Endothelial cell of umbilical vein (primary cell): ENCODE measurements at regions not wholly inside any gene's neighbourhood (a gene's known extent, or its start where the extent isn't known, plus 50 kb on each side); places are given as distances from the start of the nearest gene placed in this dataset.

ENCODE experiments used
- BruUV-seq: library from RNA; stranded (reverse); fragments of 400-500 nt; replicated peaks from 2 replicates; lab custom pipeline; 2021; lab: Mats Ljungman, UMichigan
- CTCF ChIA-PET: fragments of 300-600, 350-600 bp; sonication (Branson Sonifier 250); formaldehyde crosslinking; loops from one replicate; lab custom pipeline; 2021; ENCODE audit warnings: antibody characterized with exemption, inconsistent platforms; lab: Charles Lee
- POLR2A ChIA-PET: fragments of 300-600, 350-600 bp; sonication (Branson Sonifier 250); formaldehyde crosslinking; loops from one replicate; lab custom pipeline; 2021; ENCODE audit warnings: antibody characterized with exemption, inconsistent platforms; lab: Charles Lee
- DNase-seq: peaks from one replicate; pipeline ENCODE4 v3.0.0-alpha.2; 2011; ENCODE audit warnings: low read depth, low spot score
- FAIRE-seq: peaks from 2 replicates; lab custom pipeline; 2011; peaks lifted over from hg19 to GRCh38; lab: Jason Lieb, UNC
- H2AFZ ChIP-seq: 2 replicates; pipeline ENCODE4 v1.6.0; 2012; ENCODE audit warnings: low read depth, low read length, control low read depth, inconsistent platforms
- H3K27ac ChIP-seq: 2 replicates; pipeline ENCODE4 v1.5.1; 2011; ENCODE audit warnings: low read depth, mild to moderate bottlenecking, control low read depth, low read length, moderate library complexity; ENCODE audit not compliant: insufficient read depth
- H3K27me3 ChIP-seq, 2 experiments: 2 replicates each; pipeline versions ENCODE4 v1.6.0 to v1.6.1; 2011; ENCODE audit warnings: low read length in 2 of 2, mixed read lengths in 1 of 2; ENCODE audit not compliant: control insufficient read depth in 2 of 2, insufficient read depth in 2 of 2
- H3K36me3 ChIP-seq, 2 experiments: 2 replicates in 1 of 2; 3 replicates in 1 of 2; pipeline ENCODE4 v1.5.1; 2011; ENCODE audit warnings: low read length in 2 of 2, mild to moderate bottlenecking in 1 of 2, moderate library complexity in 1 of 2; ENCODE audit not compliant: control insufficient read depth in 2 of 2, insufficient read depth in 2 of 2; ENCODE audit errors: extremely low read depth in 1 of 2
- H3K4me1 ChIP-seq: 3 replicates; pipeline ENCODE4 v1.5.1; 2011; ENCODE audit warnings: mild to moderate bottlenecking, low read length; ENCODE audit not compliant: control insufficient read depth, insufficient read depth; ENCODE audit errors: extremely low read depth
- H3K4me2 ChIP-seq: 2 replicates; pipeline ENCODE4 v1.6.1; 2011; ENCODE audit warnings: low read length, control low read depth, mixed read lengths; ENCODE audit not compliant: insufficient read depth
- H3K4me3 ChIP-seq, 3 experiments: fragments of 200-600 bp in 1 of 3; sonication (generic), shearing (Covaris generic) in 1 of 3; replicated peaks in 1 of 3; 2 replicates each; pipeline ENCODE4 v1.5.1; 2011 to 2016; ENCODE audit warnings: control low read depth in 3 of 3, low read length in 3 of 3, mild to moderate bottlenecking in 2 of 3, inconsistent platforms in 1 of 3, low read depth in 1 of 3, moderate library complexity in 1 of 3; ENCODE audit not compliant: insufficient read depth in 1 of 3
- H3K79me2 ChIP-seq: 2 replicates; pipeline ENCODE4 v1.6.0; 2012; ENCODE audit warnings: low read length, inconsistent platforms; ENCODE audit not compliant: control insufficient read depth, insufficient read depth
- H3K9ac ChIP-seq: replicated peaks from 2 replicates; pipeline ENCODE3; 2011; ENCODE audit warnings: low read length, control low read depth; ENCODE audit not compliant: insufficient read depth; ENCODE audit errors: extremely low read depth
- H3K9me1 ChIP-seq: replicated peaks from 3 replicates; pipeline ENCODE4 v1.6.0; 2011; ENCODE audit warnings: mild to moderate bottlenecking, low read length; ENCODE audit not compliant: control insufficient read depth, insufficient read depth; ENCODE audit errors: extremely low read depth
- H3K9me3 ChIP-seq: replicated peaks from 2 replicates; pipeline ENCODE4 v1.5.1; 2012; ENCODE audit warnings: low read length, inconsistent platforms; ENCODE audit not compliant: control insufficient read depth, insufficient read depth
- H4K20me1 ChIP-seq: replicated peaks from 2 replicates; pipeline ENCODE3; 2011; ENCODE audit warnings: mild to moderate bottlenecking, low read length; ENCODE audit not compliant: control insufficient read depth, insufficient read depth; ENCODE audit errors: extremely low read depth
- CTCF ChIP-seq, 2 donors: IDR thresholded peaks; 1 replicate in 1 of 2; 2 replicates in 1 of 2; pipeline ENCODE4 v1.5.1; 2011; ENCODE audit warnings: low read length in 2 of 2, mild to moderate bottlenecking in 2 of 2, moderate library complexity in 2 of 2, control low read depth in 1 of 2, inconsistent platforms in 1 of 2, low read depth in 1 of 2; ENCODE audit not compliant: insufficient read depth in 1 of 2; ENCODE audit errors: extremely low read depth in 1 of 2
- EZH2 ChIP-seq: IDR thresholded peaks from 2 replicates; pipeline ENCODE4 v1.6.1; 2012; ENCODE audit warnings: borderline replicate concordance, low read depth, mild to moderate bottlenecking, moderate library complexity, low read length, inconsistent platforms; ENCODE audit not compliant: severe bottlenecking
- FOS ChIP-seq: IDR thresholded peaks from 2 replicates; pipeline ENCODE4 v1.6.1; 2011; ENCODE audit warnings: mild to moderate bottlenecking, low read length, moderate library complexity, borderline replicate concordance; ENCODE audit not compliant: insufficient read depth
- GATA2 ChIP-seq: IDR thresholded peaks from 2 replicates; pipeline ENCODE4 v1.7.0; 2011; ENCODE audit warnings: low read depth, mild to moderate bottlenecking, moderate library complexity, mixed read lengths, low read length; ENCODE audit not compliant: insufficient read length, insufficient read depth
- JUN ChIP-seq: IDR thresholded peaks from 2 replicates; pipeline ENCODE4 v1.6.1; 2011; ENCODE audit warnings: borderline replicate concordance, low read depth; ENCODE audit not compliant: insufficient read length, insufficient read depth
- MAX ChIP-seq: IDR thresholded peaks from 2 replicates; pipeline ENCODE4 v1.6.1; 2011; ENCODE audit not compliant: insufficient read depth, insufficient read length
- MYC ChIP-seq: IDR thresholded peaks from one replicate; pipeline ENCODE4 v1.6.1; 2011; ENCODE audit warnings: mild to moderate bottlenecking, low read depth, low read length
- POLR2A ChIP-seq: IDR thresholded peaks from 2 replicates; pipeline ENCODE4 v1.6.1; 2012; ENCODE audit warnings: low read depth, mild to moderate bottlenecking, control low read depth, low read length
- POLR2AphosphoS5 ChIP-seq: IDR thresholded peaks from 2 replicates; pipeline ENCODE4 v1.6.1; 2012; ENCODE audit warnings: low read depth, mild to moderate bottlenecking, control low read depth, low read length, moderate library complexity; ENCODE audit not compliant: insufficient read depth
- dilution Hi-C: fragments of 300-500 bp; cut with MboI; formaldehyde crosslinking; loops from one replicate; pipeline ENCODE4 v1.15.0; 2019; ENCODE audit warnings: low sequenced_read_pairs; ENCODE audit not compliant: extremely low pct_ligation_motif_present
- intact Hi-C: fragments of 100-400 bp; cut with micrococcal nuclease; formaldehyde crosslinking; loops from one replicate; pipeline ENCODE4 v1.10.0; 2022

- intact Hi-C loops (loop anchor here (5.0 to 10.0 kb wide), 2 partner anchors 452 to 810 kb away; partner anchors contain the start of gene GATAD1), dilution Hi-C loops (no loop called here)
- Histone ChIP-seq H3K27me3 (no peaks in the 10 kb centered on the region), H3K27ac (no peak overlapping the region), H3K36me3 (no peaks in the 10 kb centered on the region), H3K9me1 (no peaks in the 10 kb centered on the region), H3K79me2 (no peaks in the 10 kb centered on the region), H3K4me2 (no peak overlapping the region), H4K20me1 (no peaks in the 10 kb centered on the region), H3K9me3 (no peaks in the 10 kb centered on the region), H2AFZ (no peak overlapping the region), H3K4me3 (no peak overlapping the region), H3K9ac (no peak overlapping the region), H3K4me1 (peaks cover 6% of the 10 kb centered on the region)
- no peak for FAIRE-seq
- no TSS peak for BruUV-seq
- POLR2A ChIA-PET: no interaction called here
- TF ChIP-seq JUN (no peak), FOS (no peak), MAX (no peak), CTCF (IDR thresholded peaks at IDR 0.05; ENCODE audit: extremely low read depth in 1 of 2, insufficient read depth in 1 of 2, low read depth in 1 of 2, low read length in 2 of 2) (no peak), MYC (no peak), EZH2 (no peak), GATA2 (no peak), POLR2A (no peak), POLR2AphosphoS5 (no peak)
- DNase-seq: no peak
- CTCF ChIA-PET: interaction anchor here (0.7 to 1.8 kb wide), 6 partner anchors 10 to 544 kb away, joined by 3 to 14 read pairs (median 3); no protein-coding TSS in a partner anchor
Observed at GRCh38 chr7:91634485-91635177, 245.9 kb downstream of the MTERF1 start.
